MCF 10A (cell line): ENCODE measurements at regions not wholly inside any gene's neighbourhood (a gene's known extent, or its start where the extent isn't known, plus 50 kb on each side); places are given as distances from the start of the nearest gene placed in this dataset.
A peak's percentile ranks its signal among the peaks of the same experiment; 100 is the strongest.

ENCODE experiments used
- BruUV-seq: library from RNA; stranded (reverse); fragments of 400-500 nt; replicated peaks from 2 replicates; lab custom pipeline; 2021; lab: Mats Ljungman, UMichigan
- CTCF ChIA-PET: fragments of 300-600 bp; sonication (Branson Sonifier 250); formaldehyde crosslinking; extraction: SDS; loops from one replicate; lab custom pipeline; 2021; ENCODE audit warnings: antibody characterized with exemption, inconsistent platforms; lab: Yijun Ruan, JAX
- POLR2A ChIA-PET: fragments of 300-600, 350-650 bp; sonication (Branson Sonifier 250); formaldehyde crosslinking; extraction: SDS; loops from one replicate; lab custom pipeline; 2020; ENCODE audit warnings: antibody characterized with exemption, inconsistent platforms; lab: Yijun Ruan, JAX
- DNase-seq: peaks from one replicate; pipeline ENCODE4 v3.0.0-alpha.2; 2018; ENCODE audit not compliant: unreplicated experiment
- H3K27ac Mint-ChIP-seq: one replicate; pipeline ENCODE4 v1.8.0; 2022; ENCODE audit warnings: mild to moderate bottlenecking, low read depth, mixed read lengths; ENCODE audit not compliant: unreplicated experiment
- H3K27me3 Mint-ChIP-seq: one replicate; pipeline ENCODE4 v1.8.0; 2022; ENCODE audit warnings: mixed read lengths; ENCODE audit not compliant: insufficient read depth, unreplicated experiment
- H3K36me3 Mint-ChIP-seq: one replicate; pipeline ENCODE4 v1.8.0; 2022; ENCODE audit warnings: mild to moderate bottlenecking, moderate library complexity, mixed read lengths; ENCODE audit not compliant: insufficient read depth, unreplicated experiment
- H3K4me1 Mint-ChIP-seq: one replicate; pipeline ENCODE4 v1.8.0; 2022; ENCODE audit warnings: mixed read lengths; ENCODE audit not compliant: insufficient read depth, unreplicated experiment
- H3K4me3 Mint-ChIP-seq: one replicate; pipeline ENCODE4 v1.8.0; 2022; ENCODE audit warnings: mild to moderate bottlenecking, moderate library complexity, mixed read lengths; ENCODE audit not compliant: unreplicated experiment
- H3K9me3 Mint-ChIP-seq: one replicate; pipeline ENCODE4 v1.8.0; 2022; ENCODE audit warnings: mixed read lengths; ENCODE audit not compliant: unreplicated experiment
- intact Hi-C: fragments of 100-400 bp; cut with micrococcal nuclease; formaldehyde crosslinking; loops from 2 replicates; pipeline ENCODE4 v1.14.1; 2022
- TF ChIP-seq, protein P1 (sequence below): fragments of 200-600 bp; IDR thresholded peaks from one replicate; pipeline ENCODE4 v1.8.0; 2022; ENCODE audit warnings: antibody characterized with exemption, mild to moderate bottlenecking; ENCODE audit not compliant: unreplicated experiment

DNA sequence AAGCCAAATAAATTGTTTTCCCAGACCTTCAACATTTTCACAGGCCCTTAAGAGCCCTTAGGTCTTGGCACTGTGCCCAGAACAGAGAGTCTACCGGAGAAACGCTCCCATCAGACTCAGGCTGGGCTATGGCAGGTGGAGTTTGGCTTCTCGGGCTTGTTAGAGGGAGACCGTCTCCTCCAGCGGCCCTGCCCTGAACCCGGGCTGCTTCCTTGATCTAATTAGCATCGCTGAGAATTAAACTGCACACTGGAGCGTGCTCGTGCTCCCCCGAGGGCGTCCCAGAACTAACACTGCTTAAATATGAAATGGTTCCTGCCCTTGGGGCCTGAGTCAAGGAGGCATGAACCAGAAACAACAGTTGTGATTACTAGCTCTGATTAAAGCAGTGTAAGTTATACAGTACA lies 634.4 kb downstream of the MATN1 start:
- peak; percentile 36 for DNase-seq
- ChIA-PET POLR2A (no interaction called here), CTCF (no interaction called here)
- Mint-ChIP-seq H3K36me3 (no peaks in the 10 kb centered on the region), H3K4me3 (no peak overlapping the region), H3K4me1 (peaks cover 9% of the 10 kb centered on the region), H3K27me3 (no peaks in the 10 kb centered on the region), H3K9me3 (peaks cover 27% of the 10 kb centered on the region), H3K27ac (no peak overlapping the region)
- intact Hi-C loops: loop anchor here (10.0 kb wide), 2 partner anchors 574 to 854 kb away; partner anchors contain the start of genes MECR and PTPRU
- TF ChIP-seq, protein P1, sequence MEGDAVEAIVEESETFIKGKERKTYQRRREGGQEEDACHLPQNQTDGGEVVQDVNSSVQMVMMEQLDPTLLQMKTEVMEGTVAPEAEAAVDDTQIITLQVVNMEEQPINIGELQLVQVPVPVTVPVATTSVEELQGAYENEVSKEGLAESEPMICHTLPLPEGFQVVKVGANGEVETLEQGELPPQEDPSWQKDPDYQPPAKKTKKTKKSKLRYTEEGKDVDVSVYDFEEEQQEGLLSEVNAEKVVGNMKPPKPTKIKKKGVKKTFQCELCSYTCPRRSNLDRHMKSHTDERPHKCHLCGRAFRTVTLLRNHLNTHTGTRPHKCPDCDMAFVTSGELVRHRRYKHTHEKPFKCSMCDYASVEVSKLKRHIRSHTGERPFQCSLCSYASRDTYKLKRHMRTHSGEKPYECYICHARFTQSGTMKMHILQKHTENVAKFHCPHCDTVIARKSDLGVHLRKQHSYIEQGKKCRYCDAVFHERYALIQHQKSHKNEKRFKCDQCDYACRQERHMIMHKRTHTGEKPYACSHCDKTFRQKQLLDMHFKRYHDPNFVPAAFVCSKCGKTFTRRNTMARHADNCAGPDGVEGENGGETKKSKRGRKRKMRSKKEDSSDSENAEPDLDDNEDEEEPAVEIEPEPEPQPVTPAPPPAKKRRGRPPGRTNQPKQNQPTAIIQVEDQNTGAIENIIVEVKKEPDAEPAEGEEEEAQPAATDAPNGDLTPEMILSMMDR: no peak
- BruUV-seq: no TSS peak

DNA sequence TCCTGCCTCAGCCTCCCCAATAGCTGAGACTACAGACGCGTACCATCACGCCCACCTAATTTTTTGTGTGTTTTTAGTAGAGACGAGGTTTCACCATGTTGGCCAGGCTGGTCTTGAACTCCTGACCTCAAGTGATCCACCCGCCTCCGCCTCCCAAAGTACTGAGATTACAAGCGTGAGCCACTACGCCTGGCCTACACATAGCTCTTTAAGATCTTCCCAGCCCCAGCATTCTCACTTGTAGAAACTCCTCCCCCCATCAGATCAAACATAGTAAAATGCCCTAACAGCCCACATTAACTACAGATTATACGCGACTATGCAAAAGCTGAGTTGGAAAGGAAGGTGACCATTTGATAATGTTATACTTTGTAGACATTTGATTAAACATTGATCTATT lies 634.8 kb downstream of the MATN1 start:
- no peak overlapping the region for H3K27ac Mint-ChIP-seq
- DNase-seq: no peak
- no TSS peak for BruUV-seq
- H3K9me3 Mint-ChIP-seq: peaks cover 25% of the 10 kb centered on the region
- no peak overlapping the region for H3K4me3 Mint-ChIP-seq
- ChIA-PET POLR2A (no interaction called here), CTCF (no interaction called here)
- no peaks in the 10 kb centered on the region for H3K27me3 Mint-ChIP-seq
- H3K4me1 Mint-ChIP-seq: peaks cover 13% of the 10 kb centered on the region
- TF ChIP-seq, protein P1: no peak
- intact Hi-C loops: loop anchor here (10.0 kb wide), 2 partner anchors 574 to 854 kb away; partner anchors contain the start of genes MECR and PTPRU
- no peaks in the 10 kb centered on the region for H3K36me3 Mint-ChIP-seq

DNA sequence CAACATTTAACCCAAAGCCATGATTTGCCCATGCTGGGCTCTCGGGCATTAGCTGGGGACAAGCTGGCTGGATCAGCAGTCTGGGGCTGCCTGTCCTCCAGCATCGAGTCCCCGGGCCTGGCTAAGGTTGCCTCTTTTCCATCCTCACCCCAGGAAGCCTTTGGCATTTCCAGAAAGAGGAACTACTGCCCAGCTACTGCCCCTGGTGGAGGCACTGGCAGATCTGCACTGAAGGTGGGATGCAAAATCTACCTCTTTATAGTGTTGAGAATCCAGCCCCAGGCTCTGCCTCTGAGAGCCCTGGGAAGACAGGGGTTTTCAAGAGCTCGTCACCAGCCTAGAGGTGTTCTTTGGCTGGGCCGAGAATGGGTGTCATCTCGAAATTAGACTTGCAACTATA lies 635.9 kb downstream of the MATN1 start:
- CTCF ChIA-PET: interaction anchor here (0.7 to 1.7 kb wide), 4 partner anchors 8 to 745 kb away, joined by 3 to 5 read pairs (median 4); no protein-coding TSS in a partner anchor
- intact Hi-C loops: loop anchor here (10.0 kb wide), 2 partner anchors 573 to 853 kb away; partner anchors contain the start of genes MECR and PTPRU
- BruUV-seq: no TSS peak
- Mint-ChIP-seq H3K4me3 (no peak overlapping the region), H3K4me1 (peaks cover 17% of the 10 kb centered on the region), H3K27ac (no peak overlapping the region), H3K27me3 (no peaks in the 10 kb centered on the region), H3K36me3 (no peaks in the 10 kb centered on the region), H3K9me3 (peaks cover 15% of the 10 kb centered on the region)
- DNase-seq: no peak
- POLR2A ChIA-PET: no interaction called here
- TF ChIP-seq, protein P1: peak; percentile 20

DNA sequence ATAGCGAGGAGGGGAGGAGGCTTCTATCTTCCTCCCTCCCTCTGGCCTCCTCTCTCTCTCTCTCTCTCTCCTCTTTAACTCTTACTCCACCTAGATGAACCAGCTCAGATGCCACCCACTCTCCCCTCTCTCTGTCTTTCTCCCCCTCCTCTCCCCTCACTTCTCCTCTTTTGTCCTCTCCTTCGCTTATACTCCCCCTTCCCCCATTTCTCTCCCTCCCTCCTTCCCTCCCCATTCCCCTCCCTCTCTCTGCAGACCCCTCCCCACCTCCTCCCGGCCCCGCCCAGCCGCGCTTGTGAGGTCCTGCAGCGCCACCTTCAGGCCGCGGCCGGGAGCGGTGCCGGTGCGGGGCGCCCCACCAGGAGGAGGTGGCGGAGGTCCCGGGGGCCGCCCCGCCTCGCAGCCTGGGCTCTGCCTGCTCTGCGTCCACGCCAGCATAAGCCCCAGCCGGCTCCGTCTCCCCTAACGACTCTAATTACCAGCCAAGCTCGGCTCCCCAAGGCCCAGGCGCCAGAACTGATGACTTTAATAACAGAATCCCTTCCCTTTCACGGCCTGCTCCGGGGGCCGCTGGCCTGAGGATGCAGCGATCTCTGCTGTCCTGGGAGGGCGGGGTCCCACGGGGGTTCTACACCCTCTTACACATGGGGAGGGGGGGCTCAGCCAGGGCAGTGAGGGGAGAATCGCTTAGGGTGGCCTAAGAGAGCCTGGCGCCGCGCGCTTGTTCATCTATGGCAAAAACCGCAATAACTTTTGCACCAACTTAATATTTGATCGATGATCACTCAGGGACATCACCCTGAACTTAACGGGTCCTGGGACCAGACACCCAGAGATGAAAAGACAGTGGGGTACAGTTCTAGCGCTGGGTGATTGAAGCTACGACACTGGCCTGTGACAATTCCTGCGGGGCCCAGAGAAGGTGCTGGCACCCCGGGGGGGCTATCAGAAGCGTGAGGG lies 637.3 kb downstream of the MATN1 start:
- intact Hi-C loops: loop anchor here (2.0 to 10.0 kb wide), 5 partner anchors 293 to 851 kb away; partner anchors contain the start of genes MECR and PTPRU

More for the DNA sequence above, 637.3 kb downstream of the MATN1 start:
- ChIA-PET POLR2A (no interaction called here), CTCF (interaction anchor here (0.6 to 1.7 kb wide), 2 partner anchors 17 to 177 kb away, joined by 4 to 5 read pairs; no protein-coding TSS in a partner anchor)
- peak; percentile 15 for DNase-seq
- Mint-ChIP-seq H3K9me3 (peaks cover 2% of the 10 kb centered on the region), H3K27ac (peak overlapping the region; percentile 50), H3K27me3 (no peaks in the 10 kb centered on the region), H3K4me3 (no peak overlapping the region), H3K4me1 (peaks cover 17% of the 10 kb centered on the region), H3K36me3 (no peaks in the 10 kb centered on the region)
- TF ChIP-seq, protein P1: peak; percentile 80
- BruUV-seq: no TSS peak
